CD14-positive monocyte (primary cell): ENCODE measurements at regions not wholly inside any gene's neighbourhood (a gene's known extent, or its start where the extent isn't known, plus 50 kb on each side); places are given as distances from the start of the nearest gene placed in this dataset.

Source experiments
- DNase-seq, 3 donors: peaks; one replicate each; pipeline ENCODE4 v3.0.0-alpha.2; 2011 to 2022
- H2AFZ ChIP-seq: 2 replicates; pipeline ENCODE4 v1.6.0; 2012; ENCODE audit warnings: mild to moderate bottlenecking, low read depth, low read length, inconsistent platforms; ENCODE audit not compliant: insufficient read depth, poor library complexity, severe bottlenecking
- H3K27ac ChIP-seq, 2 donors: 1 replicate in 1 of 2; 2 replicates in 1 of 2; pipeline ENCODE4 v1.5.1; 2012 to 2013; ENCODE audit warnings: low read length in 2 of 2, control low read depth in 1 of 2, inconsistent platforms in 1 of 2, low read depth in 1 of 2, mild to moderate bottlenecking in 1 of 2
- H3K27me3 ChIP-seq, 2 donors: one replicate each; pipeline versions ENCODE4 v1.6.0 to v1.6.1; 2011 to 2013; ENCODE audit warnings: low read length in 2 of 2; ENCODE audit not compliant: control insufficient read depth in 2 of 2, insufficient read depth in 2 of 2
- H3K36me3 ChIP-seq, 2 donors: replicated peaks in 1 of 2; 1 replicate in 1 of 2; 2 replicates in 1 of 2; pipeline versions ENCODE4 v1.5.1 to v1.6.1; 2012 to 2013; ENCODE audit warnings: low read length in 2 of 2, control low read depth in 1 of 2, inconsistent platforms in 1 of 2, mild to moderate bottlenecking in 1 of 2; ENCODE audit not compliant: insufficient read depth in 2 of 2, control insufficient read depth in 1 of 2
- H3K4me1 ChIP-seq, 2 donors: 1 replicate in 1 of 2; 2 replicates in 1 of 2; pipeline versions ENCODE4 v1.5.1 to v1.6.1; 2012 to 2013; ENCODE audit warnings: low read length in 2 of 2, control low read depth in 1 of 2, inconsistent platforms in 1 of 2, mild to moderate bottlenecking in 1 of 2, moderate library complexity in 1 of 2; ENCODE audit not compliant: insufficient read depth in 2 of 2, control insufficient read depth in 1 of 2
- H3K4me2 ChIP-seq: replicated peaks from 2 replicates; pipeline ENCODE3; 2012; ENCODE audit warnings: low read length, moderate library complexity, mild to moderate bottlenecking; ENCODE audit not compliant: poor library complexity, severe bottlenecking; ENCODE audit errors: extremely low read depth
- H3K4me3 ChIP-seq, 3 experiments: fragments of 200-600 bp in 1 of 3; sonication (generic) in 1 of 3; replicated peaks in 1 of 3; 1 replicate in 2 of 3; 2 replicates in 1 of 3; pipeline ENCODE4 v1.5.1; 2011 to 2013; ENCODE audit warnings: low read length in 3 of 3, mild to moderate bottlenecking in 3 of 3, control low read depth in 2 of 3, low read depth in 2 of 3, inconsistent platforms in 1 of 3, moderate library complexity in 1 of 3
- H3K79me2 ChIP-seq: 2 replicates; pipeline ENCODE4 v1.6.0; 2012; ENCODE audit warnings: mild to moderate bottlenecking, control low read depth, inconsistent platforms, low read length, moderate library complexity; ENCODE audit not compliant: insufficient read depth
- H3K9ac ChIP-seq: 2 replicates; pipeline ENCODE4 v1.6.0; 2017; ENCODE audit warnings: low read length, mild to moderate bottlenecking; ENCODE audit not compliant: insufficient read depth, poor library complexity, severe bottlenecking
- H3K9me3 ChIP-seq, 2 donors: replicated peaks in 1 of 2; 1 replicate in 1 of 2; 2 replicates in 1 of 2; pipeline versions ENCODE4 v1.5.1 to v1.6.1; 2012 to 2013; ENCODE audit warnings: low read length in 2 of 2, control low read depth in 1 of 2; ENCODE audit not compliant: control insufficient read depth in 1 of 2, insufficient read depth in 1 of 2
- H4K20me1 ChIP-seq: 2 replicates; pipeline ENCODE4 v1.6.0; 2012; ENCODE audit warnings: mild to moderate bottlenecking, low read length, control low read depth, moderate library complexity; ENCODE audit not compliant: insufficient read depth
- H3K27ac Mint-ChIP-seq, 7 donors: one replicate each; pipeline ENCODE4 v1.8.0; 2020; ENCODE audit warnings: mild to moderate bottlenecking in 7 of 7, mixed read lengths in 7 of 7, moderate library complexity in 6 of 7, inconsistent platforms in 2 of 7
- H3K27me3 Mint-ChIP-seq, 3 donors: one replicate each; pipeline ENCODE4 v1.8.0; 2021 to 2022; ENCODE audit warnings: low read depth in 3 of 3, mild to moderate bottlenecking in 3 of 3, mixed read lengths in 3 of 3, moderate library complexity in 3 of 3, inconsistent platforms in 1 of 3
- H3K36me3 Mint-ChIP-seq, 2 donors: one replicate each; pipeline ENCODE4 v1.8.0; 2020; ENCODE audit warnings: mixed read lengths in 2 of 2, inconsistent platforms in 1 of 2, mild to moderate bottlenecking in 1 of 2
- H3K4me1 Mint-ChIP-seq: one replicate; pipeline ENCODE4 v1.8.0; 2020; ENCODE audit warnings: mild to moderate bottlenecking, mixed read lengths
- H3K4me3 Mint-ChIP-seq, 2 donors: one replicate each; pipeline ENCODE4 v1.8.0; 2020; ENCODE audit warnings: mild to moderate bottlenecking in 2 of 2, mixed read lengths in 2 of 2, moderate library complexity in 1 of 2
- H3K9me3 Mint-ChIP-seq, 7 donors: one replicate each; pipeline ENCODE4 v1.8.0; 2020 to 2022; ENCODE audit warnings: mixed read lengths in 7 of 7, mild to moderate bottlenecking in 6 of 7, moderate library complexity in 6 of 7, inconsistent platforms in 2 of 7
- WGBS: methylation state at CpG from one replicate; pipeline ENCODE4 v1.1.5; 2013; ENCODE audit warnings: missing lambda C conversion rate; ENCODE audit not compliant: insufficient coverage; 5-methylcytosine and 5-hydroxymethylcytosine counted together
- intact Hi-C, 2 donors: fragments of 100-400 bp; cut with micrococcal nuclease; formaldehyde crosslinking; loops; one replicate each; pipeline versions ENCODE4 v1.15.0 to v1.15.1; 2023
- TF ChIP-seq, protein P1 (sequence below): fragments of 200-600 bp; IDR thresholded peaks from one replicate; pipeline ENCODE4 v1.8.0; 2022; ENCODE audit warnings: antibody characterized with exemption, mild to moderate bottlenecking

GRCh38 chr2:12424219-12424618 is 292.5 kb upstream of the TRIB2 start:
- Histone ChIP-seq H3K9me3 (no peaks in the 10 kb centered on the region), H3K9ac (no peak overlapping the region), H3K4me1 (no peaks in the 10 kb centered on the region), H3K4me2 (no peak overlapping the region), H4K20me1 (no peaks in the 10 kb centered on the region), H3K79me2 (no peaks in the 10 kb centered on the region), H3K4me3 (no peak overlapping the region), H3K36me3 (no peaks in the 10 kb centered on the region), H3K27ac (no peak overlapping the region), H2AFZ (no peak overlapping the region), H3K27me3 (no peaks in the 10 kb centered on the region)
- Mint-ChIP-seq H3K4me1 (peaks cover 5% of the 10 kb centered on the region), H3K27ac (no peak overlapping the region), H3K27me3 (peaks cover 0 to 4% (median 2%) of the 10 kb centered on the region in 3 donors), H3K9me3 (peaks cover 0 to 2% (median 0%) of the 10 kb centered on the region in 7 donors), H3K36me3 (no peaks in the 10 kb centered on the region), H3K4me3 (no peak overlapping the region)
- TF ChIP-seq, protein P1, sequence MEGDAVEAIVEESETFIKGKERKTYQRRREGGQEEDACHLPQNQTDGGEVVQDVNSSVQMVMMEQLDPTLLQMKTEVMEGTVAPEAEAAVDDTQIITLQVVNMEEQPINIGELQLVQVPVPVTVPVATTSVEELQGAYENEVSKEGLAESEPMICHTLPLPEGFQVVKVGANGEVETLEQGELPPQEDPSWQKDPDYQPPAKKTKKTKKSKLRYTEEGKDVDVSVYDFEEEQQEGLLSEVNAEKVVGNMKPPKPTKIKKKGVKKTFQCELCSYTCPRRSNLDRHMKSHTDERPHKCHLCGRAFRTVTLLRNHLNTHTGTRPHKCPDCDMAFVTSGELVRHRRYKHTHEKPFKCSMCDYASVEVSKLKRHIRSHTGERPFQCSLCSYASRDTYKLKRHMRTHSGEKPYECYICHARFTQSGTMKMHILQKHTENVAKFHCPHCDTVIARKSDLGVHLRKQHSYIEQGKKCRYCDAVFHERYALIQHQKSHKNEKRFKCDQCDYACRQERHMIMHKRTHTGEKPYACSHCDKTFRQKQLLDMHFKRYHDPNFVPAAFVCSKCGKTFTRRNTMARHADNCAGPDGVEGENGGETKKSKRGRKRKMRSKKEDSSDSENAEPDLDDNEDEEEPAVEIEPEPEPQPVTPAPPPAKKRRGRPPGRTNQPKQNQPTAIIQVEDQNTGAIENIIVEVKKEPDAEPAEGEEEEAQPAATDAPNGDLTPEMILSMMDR, result no peak
- DNase-seq, result no peak
- intact Hi-C loops, result no loop called here
- 84% methylated on average over 2 of the region's 2 CpGs for WGBS

DNA sequence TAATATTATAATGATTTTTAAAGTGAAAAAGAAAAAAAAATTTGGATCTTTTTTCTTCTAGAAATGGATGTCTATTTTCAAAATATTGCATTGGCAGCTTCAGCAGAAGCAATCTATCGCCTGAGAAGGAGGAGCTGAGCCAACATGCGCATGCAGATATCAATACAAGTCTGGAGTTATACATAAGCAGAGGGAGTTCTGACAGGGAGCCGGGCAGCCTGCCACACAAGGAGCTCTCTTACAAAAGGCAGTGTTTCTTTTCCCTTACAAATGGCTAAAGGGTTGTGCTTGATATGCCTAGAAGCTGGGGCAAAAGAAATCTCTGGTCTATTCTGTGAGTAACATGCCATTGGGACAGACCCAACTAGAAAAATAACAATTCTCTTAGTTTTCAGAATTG is 291.9 kb upstream of the TRIB2 start:
- peaks cover 2% of the 10 kb centered on the region in 2 donors for H3K4me1 ChIP-seq
- no peak overlapping the region for H3K4me2 ChIP-seq
- no peak overlapping the region for H3K4me3 ChIP-seq
- no peaks in the 10 kb centered on the region for H3K27me3 ChIP-seq
- H3K27ac ChIP-seq, result no peak overlapping the region
- no peak overlapping the region for H3K9ac ChIP-seq
- no peak overlapping the region for H3K4me3 Mint-ChIP-seq
- intact Hi-C loops, result no loop called here
- H3K27me3 Mint-ChIP-seq, result peaks cover 0 to 4% (median 2%) of the 10 kb centered on the region in 3 donors
- no CpG with 5 or more reads among the region's 3 CpGs for WGBS
- no peak overlapping the region for H2AFZ ChIP-seq
- TF ChIP-seq, protein P1, result no peak
- H3K79me2 ChIP-seq, result no peaks in the 10 kb centered on the region
- no peaks in the 10 kb centered on the region for H3K9me3 ChIP-seq
- no peaks in the 10 kb centered on the region for H3K36me3 Mint-ChIP-seq
- DNase-seq, result no peak
- no peak overlapping the region for H3K27ac Mint-ChIP-seq
- no peaks in the 10 kb centered on the region for H4K20me1 ChIP-seq
- peaks cover 0 to 2% (median 0%) of the 10 kb centered on the region in 7 donors for H3K9me3 Mint-ChIP-seq
- H3K36me3 ChIP-seq, result no peaks in the 10 kb centered on the region
- peaks cover 7% of the 10 kb centered on the region for H3K4me1 Mint-ChIP-seq
